ENCODE measurements at regions not wholly inside any gene's neighbourhood (a gene's known extent, or its start where the extent isn't known, plus 50 kb on each side); places are given as distances from the start of the nearest gene placed in this dataset.

- TF ChIP-seq POLR2A (IDR thresholded peaks at IDR 0.05; ENCODE audit: low read length): no peak
- no peak for TF ChIP-seq GATA1 (IDR thresholded peaks at IDR 0.05; ENCODE audit: low read depth, low read length)
These were observed 72.5 kb upstream of the IGSF21 start for GRCh38 chr1:18035145-18035544.

All from erythroblast (primary cell).